HL-60 (cell line): ENCODE measurements at regions not wholly inside any gene's neighbourhood (a gene's known extent, or its start where the extent isn't known, plus 50 kb on each side); places are given as distances from the start of the nearest gene placed in this dataset.

Experiments
- GABPA ChIP-seq: IDR thresholded peaks from 2 replicates; pipeline ENCODE4 v1.6.1; 2012; ENCODE audit warnings: low read depth
- POLR2AphosphoS5 ChIP-seq: IDR thresholded peaks from 2 replicates; pipeline ENCODE4 v1.6.1; 2012; ENCODE audit warnings: low read depth
- TF ChIP-seq, protein P1 (sequence below): IDR thresholded peaks from one replicate; pipeline ENCODE4 v1.5.1; 2011; ENCODE audit warnings: low read length, control low read depth, inconsistent platforms; ENCODE audit not compliant: insufficient read depth
- TF ChIP-seq, protein P2 (sequence below): IDR thresholded peaks from 2 replicates; pipeline ENCODE4 v1.6.1; 2012; ENCODE audit warnings: low read depth; ENCODE audit not compliant: insufficient replicate concordance

DNA sequence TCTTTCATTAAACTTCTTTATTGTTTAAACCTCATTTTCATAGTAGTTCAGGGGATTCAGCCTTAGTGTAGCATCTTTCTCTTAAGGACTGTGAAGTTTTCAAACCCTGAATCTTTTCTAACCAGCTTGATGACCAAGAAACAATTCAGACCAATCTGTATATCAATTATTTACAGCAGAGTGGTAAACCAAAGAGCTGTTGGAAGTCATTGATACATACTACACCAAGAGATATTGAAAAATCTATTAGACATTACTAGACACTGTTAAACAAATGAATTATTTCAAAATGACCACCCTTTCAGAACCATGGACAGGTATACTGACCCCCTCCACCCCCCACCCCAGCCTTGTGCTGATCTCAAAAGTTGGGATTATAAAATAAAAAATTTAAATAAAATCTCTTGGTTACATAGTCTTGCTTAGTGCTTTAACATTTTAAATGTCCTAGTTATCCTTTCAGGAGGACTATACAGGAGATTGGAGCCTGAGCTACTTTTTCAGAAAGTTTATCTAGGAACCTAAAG is 143.9 kb upstream of the LSM8 start:
- TF ChIP-seq POLR2AphosphoS5 (no peak), GABPA (no peak)
- TF ChIP-seq, protein P1, sequence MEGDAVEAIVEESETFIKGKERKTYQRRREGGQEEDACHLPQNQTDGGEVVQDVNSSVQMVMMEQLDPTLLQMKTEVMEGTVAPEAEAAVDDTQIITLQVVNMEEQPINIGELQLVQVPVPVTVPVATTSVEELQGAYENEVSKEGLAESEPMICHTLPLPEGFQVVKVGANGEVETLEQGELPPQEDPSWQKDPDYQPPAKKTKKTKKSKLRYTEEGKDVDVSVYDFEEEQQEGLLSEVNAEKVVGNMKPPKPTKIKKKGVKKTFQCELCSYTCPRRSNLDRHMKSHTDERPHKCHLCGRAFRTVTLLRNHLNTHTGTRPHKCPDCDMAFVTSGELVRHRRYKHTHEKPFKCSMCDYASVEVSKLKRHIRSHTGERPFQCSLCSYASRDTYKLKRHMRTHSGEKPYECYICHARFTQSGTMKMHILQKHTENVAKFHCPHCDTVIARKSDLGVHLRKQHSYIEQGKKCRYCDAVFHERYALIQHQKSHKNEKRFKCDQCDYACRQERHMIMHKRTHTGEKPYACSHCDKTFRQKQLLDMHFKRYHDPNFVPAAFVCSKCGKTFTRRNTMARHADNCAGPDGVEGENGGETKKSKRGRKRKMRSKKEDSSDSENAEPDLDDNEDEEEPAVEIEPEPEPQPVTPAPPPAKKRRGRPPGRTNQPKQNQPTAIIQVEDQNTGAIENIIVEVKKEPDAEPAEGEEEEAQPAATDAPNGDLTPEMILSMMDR = no peak
- TF ChIP-seq, protein P2, sequence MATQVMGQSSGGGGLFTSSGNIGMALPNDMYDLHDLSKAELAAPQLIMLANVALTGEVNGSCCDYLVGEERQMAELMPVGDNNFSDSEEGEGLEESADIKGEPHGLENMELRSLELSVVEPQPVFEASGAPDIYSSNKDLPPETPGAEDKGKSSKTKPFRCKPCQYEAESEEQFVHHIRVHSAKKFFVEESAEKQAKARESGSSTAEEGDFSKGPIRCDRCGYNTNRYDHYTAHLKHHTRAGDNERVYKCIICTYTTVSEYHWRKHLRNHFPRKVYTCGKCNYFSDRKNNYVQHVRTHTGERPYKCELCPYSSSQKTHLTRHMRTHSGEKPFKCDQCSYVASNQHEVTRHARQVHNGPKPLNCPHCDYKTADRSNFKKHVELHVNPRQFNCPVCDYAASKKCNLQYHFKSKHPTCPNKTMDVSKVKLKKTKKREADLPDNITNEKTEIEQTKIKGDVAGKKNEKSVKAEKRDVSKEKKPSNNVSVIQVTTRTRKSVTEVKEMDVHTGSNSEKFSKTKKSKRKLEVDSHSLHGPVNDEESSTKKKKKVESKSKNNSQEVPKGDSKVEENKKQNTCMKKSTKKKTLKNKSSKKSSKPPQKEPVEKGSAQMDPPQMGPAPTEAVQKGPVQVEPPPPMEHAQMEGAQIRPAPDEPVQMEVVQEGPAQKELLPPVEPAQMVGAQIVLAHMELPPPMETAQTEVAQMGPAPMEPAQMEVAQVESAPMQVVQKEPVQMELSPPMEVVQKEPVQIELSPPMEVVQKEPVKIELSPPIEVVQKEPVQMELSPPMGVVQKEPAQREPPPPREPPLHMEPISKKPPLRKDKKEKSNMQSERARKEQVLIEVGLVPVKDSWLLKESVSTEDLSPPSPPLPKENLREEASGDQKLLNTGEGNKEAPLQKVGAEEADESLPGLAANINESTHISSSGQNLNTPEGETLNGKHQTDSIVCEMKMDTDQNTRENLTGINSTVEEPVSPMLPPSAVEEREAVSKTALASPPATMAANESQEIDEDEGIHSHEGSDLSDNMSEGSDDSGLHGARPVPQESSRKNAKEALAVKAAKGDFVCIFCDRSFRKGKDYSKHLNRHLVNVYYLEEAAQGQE = peak; percentile 81
